Lung (tissue), 11 donors: ENCODE measurements at regions not wholly inside any gene's neighbourhood (a gene's known extent, or its start where the extent isn't known, plus 50 kb on each side); places are given as distances from the start of the nearest gene placed in this dataset.

ENCODE experiments used
- ATAC-seq: fragments of 200-7000 bp; cut with Tn5 transposase; one replicate; pipeline ENCODE4 v1.9.1; 2020; ENCODE audit warnings: moderate number of reproducible peaks; ENCODE audit not compliant: insufficient read depth, low FRiP score
- DNase-seq, 3 donors: peaks; one replicate each; pipeline ENCODE4 v3.0.0-alpha.2; 2013 to 2017
- H3K27ac ChIP-seq, 2 donors: one replicate each; pipeline ENCODE4 v1.5.1; 2013; ENCODE audit warnings: mild to moderate bottlenecking in 2 of 2, moderate library complexity in 2 of 2, control low read depth in 1 of 2, inconsistent platforms in 1 of 2, low read depth in 1 of 2, low read length in 1 of 2
- H3K27me3 ChIP-seq, 3 donors: one replicate each; pipeline ENCODE4 v1.5.1; 2013; ENCODE audit warnings: low read length in 2 of 3; ENCODE audit not compliant: control insufficient read depth in 3 of 3, insufficient read depth in 3 of 3
- H3K36me3 ChIP-seq, 4 donors: one replicate each; pipeline ENCODE4 v1.5.1; 2013; ENCODE audit warnings: low read length in 4 of 4, mild to moderate bottlenecking in 1 of 4, moderate library complexity in 1 of 4; ENCODE audit not compliant: control insufficient read depth in 4 of 4, insufficient read depth in 4 of 4
- H3K4me1 ChIP-seq, 5 donors: one replicate each; pipeline ENCODE4 v1.5.1; 2013; ENCODE audit warnings: low read length in 5 of 5, mild to moderate bottlenecking in 2 of 5, moderate library complexity in 1 of 5; ENCODE audit not compliant: control insufficient read depth in 5 of 5, insufficient read depth in 5 of 5
- H3K4me3 ChIP-seq: one replicate; pipeline ENCODE4 v1.5.1; 2013; ENCODE audit warnings: mild to moderate bottlenecking, control low read depth, moderate library complexity
- H3K9ac ChIP-seq, 2 donors: one replicate each; pipeline ENCODE4 v1.5.1; 2013; ENCODE audit warnings: low read length in 2 of 2, control low read depth in 1 of 2; ENCODE audit not compliant: insufficient read depth in 1 of 2
- H3K9me3 ChIP-seq, 4 donors: one replicate each; pipeline ENCODE4 v1.5.1; 2013; ENCODE audit warnings: low read length in 3 of 4, mild to moderate bottlenecking in 1 of 4, moderate library complexity in 1 of 4; ENCODE audit not compliant: control insufficient read depth in 4 of 4, insufficient read depth in 3 of 4
- CTCF ChIP-seq: IDR thresholded peaks from 2 replicates; pipeline ENCODE4 v1.5.1; 2012; ENCODE audit warnings: mild to moderate bottlenecking; ENCODE audit errors: control extremely low read depth, extremely low read depth
- WGBS, 2 donors: extraction: QIAGEN DNeasy Blood & Tissue Kit; methylation state at CpG; one replicate each; pipeline ENCODE4 v1.1.7; 2013; 5-methylcytosine and 5-hydroxymethylcytosine counted together
- donor health status: control.
- donor health status: control.
- donor health status: Bipolar disorder and iron deficiency.
- donor health status: healthy.
- donor health status: DM: yes; HTN: yes; CAD: no.

GRCh38 chr7:115754226-115754625 is 276.3 kb downstream of the TFEC start:
- H3K27ac ChIP-seq, result no peak overlapping the region
- H3K4me3 ChIP-seq, result no peak overlapping the region
- WGBS, 2 donors, result 83 to 87% methylated on average over 2 of the region's 2 CpGs
- DNase-seq, result no peak
- no peaks in the 10 kb centered on the region for H3K36me3 ChIP-seq
- ATAC-seq, result no peak
- no peaks in the 10 kb centered on the region for H3K4me1 ChIP-seq
- no peak overlapping the region for H3K9ac ChIP-seq
- H3K9me3 ChIP-seq, result no peaks in the 10 kb centered on the region
- no peak for TF ChIP-seq CTCF
- H3K27me3 ChIP-seq, result no peaks in the 10 kb centered on the region

GRCh38 chr7:115749924-115750323 is 280.6 kb downstream of the TFEC start:
- Histone ChIP-seq H3K27me3 (no peaks in the 10 kb centered on the region), H3K9me3 (no peaks in the 10 kb centered on the region), H3K4me3 (no peak overlapping the region), H3K36me3 (no peaks in the 10 kb centered on the region), H3K4me1 (peaks cover 0 to 8% (median 0%) of the 10 kb centered on the region in 5 donors), H3K27ac (no peak overlapping the region), H3K9ac (no peak overlapping the region)
- WGBS, 2 donors, result 66 to 78% methylated on average over 6 of the region's 6 CpGs
- peak; percentile 61 to 85 (median 78) for DNase-seq
- no peak for TF ChIP-seq CTCF
- no peak for ATAC-seq

- TF ChIP-seq CTCF, result no peak
- peak in 1 of 3 donors; percentile 12 for DNase-seq
Observed at GRCh38 chr7:115748123-115748738, 282.3 kb downstream of the TFEC start.

GRCh38 chr7:115747174-115747573 is 283.4 kb downstream of the TFEC start:
- ATAC-seq (no peak), DNase-seq (peak in 2 of 3 donors; percentile 16 to 20)
- Histone ChIP-seq H3K9me3 (no peaks in the 10 kb centered on the region), H3K36me3 (no peaks in the 10 kb centered on the region), H3K4me3 (no peak overlapping the region), H3K27ac (no peak overlapping the region), H3K9ac (no peak overlapping the region), H3K4me1 (peaks cover 0 to 8% (median 0%) of the 10 kb centered on the region in 5 donors), H3K27me3 (no peaks in the 10 kb centered on the region)
- WGBS, 2 donors, result 46 to 60% methylated on average over 4 of the region's 4 CpGs
- TF ChIP-seq CTCF, result no peak

More at GRCh38 chr7:115748123-115748738, 282.3 kb downstream of the TFEC start:
- no peak overlapping the region for H3K27ac ChIP-seq
- no peak overlapping the region for H3K4me3 ChIP-seq
- no peak overlapping the region for H3K9ac ChIP-seq
- H3K9me3 ChIP-seq, result no peaks in the 10 kb centered on the region
- H3K36me3 ChIP-seq, result no peaks in the 10 kb centered on the region
- H3K27me3 ChIP-seq, result no peaks in the 10 kb centered on the region
- WGBS, 2 donors, result 70 to 81% methylated on average over 5 of the region's 5 CpGs
- ATAC-seq, result no peak
- peaks cover 0 to 8% (median 0%) of the 10 kb centered on the region in 5 donors for H3K4me1 ChIP-seq
